AG08396 (cell line): ENCODE measurements at regions not wholly inside any gene's neighbourhood (a gene's known extent, or its start where the extent isn't known, plus 50 kb on each side); places are given as distances from the start of the nearest gene placed in this dataset.
"Not testable (repeated sequence)": the region's sequence is repeated elsewhere in the genome, so short reads cannot be mapped to it uniquely, and the experiment has no call there.

ENCODE experiments used
- DNase-seq: peaks from one replicate; pipeline ENCODE4 v3.0.0; 2012; ENCODE audit warnings: low spot score, mixed read lengths

- DNase-seq, result no peak
Measured at GRCh38 chr6:166877906-166878305, 78.4 kb downstream of the RNASET2 start.

- no peak for DNase-seq
Measured at GRCh38 chr6:166877349-166877748, 79.0 kb downstream of the RNASET2 start.

GRCh38 chr6:166872531-166873009 lies 83.8 kb downstream of the RNASET2 start:
- no peak for DNase-seq

- DNase-seq, result no peak
Measured at GRCh38 chr6:166870602-166871208, 85.6 kb downstream of the RNASET2 start.

GRCh38 chr6:166866839-166867637 lies 89.3 kb downstream of the RNASET2 start:
- no peak for DNase-seq

GRCh38 chr6:166864333-166864732 lies 92.0 kb downstream of the RNASET2 start:
- no peak for DNase-seq

GRCh38 chr6:166862978-166863530 lies 93.3 kb downstream of the RNASET2 start:
- no peak for DNase-seq

- DNase-seq, result peak; percentile 38
Measured at GRCh38 chr6:166862287-166862977, 93.9 kb downstream of the RNASET2 start.

GRCh38 chr6:166861961-166862286 lies 94.4 kb downstream of the RNASET2 start:
- no peak for DNase-seq

- DNase-seq, result no peak
Measured at GRCh38 chr6:166861304-166861703, 95.0 kb downstream of the RNASET2 start.

- DNase-seq, result no peak
Measured at GRCh38 chr6:166860392-166860791, 96.0 kb downstream of the RNASET2 start.

- no peak for DNase-seq
Measured at GRCh38 chr6:166855416-166855815, 100.9 kb downstream of the RNASET2 start.

- no peak for DNase-seq
Measured at GRCh38 chr6:166853371-166854325, 102.7 kb downstream of the RNASET2 start.

- DNase-seq, result no peak
Measured at GRCh38 chr6:166852451-166852975, 103.8 kb downstream of the RNASET2 start.

- DNase-seq, result no peak
Measured at GRCh38 chr6:166851911-166852310, 104.4 kb downstream of the RNASET2 start.

GRCh38 chr6:166851426-166851825 lies 104.9 kb downstream of the RNASET2 start:
- DNase-seq, result no peak

GRCh38 chr6:166850677-166851076 lies 105.7 kb downstream of the RNASET2 start:
- no peak for DNase-seq

- DNase-seq, result no peak
Measured at GRCh38 chr6:166849749-166850183, 106.6 kb downstream of the RNASET2 start.

GRCh38 chr6:166848979-166849748 lies 107.2 kb downstream of the RNASET2 start:
- no peak for DNase-seq

- not testable (repeated sequence) for DNase-seq
Measured at GRCh38 chr6:166846446-166847142, 109.8 kb downstream of the RNASET2 start.
